GM18517 (cell line): ENCODE measurements at regions not wholly inside any gene's neighbourhood (a gene's known extent, or its start where the extent isn't known, plus 50 kb on each side); places are given as distances from the start of the nearest gene placed in this dataset.

ENCODE experiments used
- ATAC-seq: cut with Tn5 transposase; IDR thresholded peaks from one replicate; pipeline ENCODE4 v1.9.1; 2021; ENCODE audit warnings: mild to moderate bottlenecking, moderate library complexity; ENCODE audit not compliant: unreplicated experiment

- ATAC-seq = no peak
Observed at GRCh38 chr9:1647776-1648175, 367.4 kb upstream of the SMARCA2 start.

- no peak for ATAC-seq
Observed at GRCh38 chr9:1653282-1653681, 361.9 kb upstream of the SMARCA2 start.

GRCh38 chr9:1658661-1659362 is 356.3 kb upstream of the SMARCA2 start:
- no peak for ATAC-seq

GRCh38 chr9:1659363-1659690 is 355.8 kb upstream of the SMARCA2 start:
- ATAC-seq = no peak

- no peak for ATAC-seq
Observed at GRCh38 chr9:1668441-1668840, 346.7 kb upstream of the SMARCA2 start.

- ATAC-seq = no peak
Observed at GRCh38 chr9:1673300-1673699, 341.8 kb upstream of the SMARCA2 start.

GRCh38 chr9:1676771-1677170 is 338.4 kb upstream of the SMARCA2 start:
- no peak for ATAC-seq

GRCh38 chr9:1683951-1684350 is 331.2 kb upstream of the SMARCA2 start:
- no peak for ATAC-seq

GRCh38 chr9:1698991-1699390 is 316.2 kb upstream of the SMARCA2 start:
- no peak for ATAC-seq

GRCh38 chr9:1701113-1701512 is 314.0 kb upstream of the SMARCA2 start:
- ATAC-seq = no peak

- no peak for ATAC-seq
Observed at GRCh38 chr9:1702701-1703100, 312.4 kb upstream of the SMARCA2 start.

GRCh38 chr9:1707291-1707690 is 307.9 kb upstream of the SMARCA2 start:
- ATAC-seq = no peak

GRCh38 chr9:1708219-1708618 is 306.9 kb upstream of the SMARCA2 start:
- ATAC-seq = no peak

GRCh38 chr9:1709347-1709746 is 305.8 kb upstream of the SMARCA2 start:
- ATAC-seq = no peak

GRCh38 chr9:1712861-1713450 is 302.2 kb upstream of the SMARCA2 start:
- ATAC-seq = no peak

GRCh38 chr9:1713841-1714240 is 301.3 kb upstream of the SMARCA2 start:
- ATAC-seq = no peak

- no peak for ATAC-seq
Observed at GRCh38 chr9:1717882-1718281, 297.3 kb upstream of the SMARCA2 start.

GRCh38 chr9:1718836-1719235 is 296.3 kb upstream of the SMARCA2 start:
- ATAC-seq = no peak

GRCh38 chr9:1721196-1721595 is 294.0 kb upstream of the SMARCA2 start:
- no peak for ATAC-seq

GRCh38 chr9:1722404-1722803 is 292.7 kb upstream of the SMARCA2 start:
- no peak for ATAC-seq

GRCh38 chr9:1723522-1724015 is 291.6 kb upstream of the SMARCA2 start:
- ATAC-seq = no peak

- ATAC-seq = no peak
Observed at GRCh38 chr9:1726993-1727759, 288.0 kb upstream of the SMARCA2 start.
